Endothelial cell of umbilical vein (primary cell): ENCODE measurements at regions not wholly inside any gene's neighbourhood (a gene's known extent, or its start where the extent isn't known, plus 50 kb on each side); places are given as distances from the start of the nearest gene placed in this dataset.

Experiments used
- BruUV-seq: library from RNA; stranded (reverse); fragments of 400-500 nt; replicated peaks from 2 replicates; lab custom pipeline; 2021; lab: Mats Ljungman, UMichigan
- CTCF ChIA-PET: fragments of 300-600, 350-600 bp; sonication (Branson Sonifier 250); formaldehyde crosslinking; loops from one replicate; lab custom pipeline; 2021; ENCODE audit warnings: antibody characterized with exemption, inconsistent platforms; lab: Charles Lee
- POLR2A ChIA-PET: fragments of 300-600, 350-600 bp; sonication (Branson Sonifier 250); formaldehyde crosslinking; loops from one replicate; lab custom pipeline; 2021; ENCODE audit warnings: antibody characterized with exemption, inconsistent platforms; lab: Charles Lee
- DNase-seq: peaks from one replicate; pipeline ENCODE4 v3.0.0-alpha.2; 2011; ENCODE audit warnings: low read depth, low spot score
- FAIRE-seq: peaks from 2 replicates; lab custom pipeline; 2011; peaks lifted over from hg19 to GRCh38; lab: Jason Lieb, UNC
- H2AFZ ChIP-seq: 2 replicates; pipeline ENCODE4 v1.6.0; 2012; ENCODE audit warnings: low read depth, low read length, control low read depth, inconsistent platforms
- H3K27ac ChIP-seq: 2 replicates; pipeline ENCODE4 v1.5.1; 2011; ENCODE audit warnings: low read depth, mild to moderate bottlenecking, control low read depth, low read length, moderate library complexity; ENCODE audit not compliant: insufficient read depth
- H3K27me3 ChIP-seq, 2 experiments: 2 replicates each; pipeline versions ENCODE4 v1.6.0 to v1.6.1; 2011; ENCODE audit warnings: low read length in 2 of 2, mixed read lengths in 1 of 2; ENCODE audit not compliant: control insufficient read depth in 2 of 2, insufficient read depth in 2 of 2
- H3K36me3 ChIP-seq, 2 experiments: 2 replicates in 1 of 2; 3 replicates in 1 of 2; pipeline ENCODE4 v1.5.1; 2011; ENCODE audit warnings: low read length in 2 of 2, mild to moderate bottlenecking in 1 of 2, moderate library complexity in 1 of 2; ENCODE audit not compliant: control insufficient read depth in 2 of 2, insufficient read depth in 2 of 2; ENCODE audit errors: extremely low read depth in 1 of 2
- H3K4me1 ChIP-seq: 3 replicates; pipeline ENCODE4 v1.5.1; 2011; ENCODE audit warnings: mild to moderate bottlenecking, low read length; ENCODE audit not compliant: control insufficient read depth, insufficient read depth; ENCODE audit errors: extremely low read depth
- H3K4me2 ChIP-seq: 2 replicates; pipeline ENCODE4 v1.6.1; 2011; ENCODE audit warnings: low read length, control low read depth, mixed read lengths; ENCODE audit not compliant: insufficient read depth
- H3K4me3 ChIP-seq, 3 experiments: fragments of 200-600 bp in 1 of 3; sonication (generic), shearing (Covaris generic) in 1 of 3; replicated peaks in 1 of 3; 2 replicates each; pipeline ENCODE4 v1.5.1; 2011 to 2016; ENCODE audit warnings: control low read depth in 3 of 3, low read length in 3 of 3, mild to moderate bottlenecking in 2 of 3, inconsistent platforms in 1 of 3, low read depth in 1 of 3, moderate library complexity in 1 of 3; ENCODE audit not compliant: insufficient read depth in 1 of 3
- H3K79me2 ChIP-seq: 2 replicates; pipeline ENCODE4 v1.6.0; 2012; ENCODE audit warnings: low read length, inconsistent platforms; ENCODE audit not compliant: control insufficient read depth, insufficient read depth
- H3K9ac ChIP-seq: replicated peaks from 2 replicates; pipeline ENCODE3; 2011; ENCODE audit warnings: low read length, control low read depth; ENCODE audit not compliant: insufficient read depth; ENCODE audit errors: extremely low read depth
- H3K9me1 ChIP-seq: replicated peaks from 3 replicates; pipeline ENCODE4 v1.6.0; 2011; ENCODE audit warnings: mild to moderate bottlenecking, low read length; ENCODE audit not compliant: control insufficient read depth, insufficient read depth; ENCODE audit errors: extremely low read depth
- H3K9me3 ChIP-seq: replicated peaks from 2 replicates; pipeline ENCODE4 v1.5.1; 2012; ENCODE audit warnings: low read length, inconsistent platforms; ENCODE audit not compliant: control insufficient read depth, insufficient read depth
- H4K20me1 ChIP-seq: replicated peaks from 2 replicates; pipeline ENCODE3; 2011; ENCODE audit warnings: mild to moderate bottlenecking, low read length; ENCODE audit not compliant: control insufficient read depth, insufficient read depth; ENCODE audit errors: extremely low read depth
- EZH2 ChIP-seq: IDR thresholded peaks from 2 replicates; pipeline ENCODE4 v1.6.1; 2012; ENCODE audit warnings: borderline replicate concordance, low read depth, mild to moderate bottlenecking, moderate library complexity, low read length, inconsistent platforms; ENCODE audit not compliant: severe bottlenecking
- FOS ChIP-seq: IDR thresholded peaks from 2 replicates; pipeline ENCODE4 v1.6.1; 2011; ENCODE audit warnings: mild to moderate bottlenecking, low read length, moderate library complexity, borderline replicate concordance; ENCODE audit not compliant: insufficient read depth
- GATA2 ChIP-seq: IDR thresholded peaks from 2 replicates; pipeline ENCODE4 v1.7.0; 2011; ENCODE audit warnings: low read depth, mild to moderate bottlenecking, moderate library complexity, mixed read lengths, low read length; ENCODE audit not compliant: insufficient read length, insufficient read depth
- JUN ChIP-seq: IDR thresholded peaks from 2 replicates; pipeline ENCODE4 v1.6.1; 2011; ENCODE audit warnings: borderline replicate concordance, low read depth; ENCODE audit not compliant: insufficient read length, insufficient read depth
- MAX ChIP-seq: IDR thresholded peaks from 2 replicates; pipeline ENCODE4 v1.6.1; 2011; ENCODE audit not compliant: insufficient read depth, insufficient read length
- MYC ChIP-seq: IDR thresholded peaks from one replicate; pipeline ENCODE4 v1.6.1; 2011; ENCODE audit warnings: mild to moderate bottlenecking, low read depth, low read length
- POLR2A ChIP-seq: IDR thresholded peaks from 2 replicates; pipeline ENCODE4 v1.6.1; 2012; ENCODE audit warnings: low read depth, mild to moderate bottlenecking, control low read depth, low read length
- POLR2AphosphoS5 ChIP-seq: IDR thresholded peaks from 2 replicates; pipeline ENCODE4 v1.6.1; 2012; ENCODE audit warnings: low read depth, mild to moderate bottlenecking, control low read depth, low read length, moderate library complexity; ENCODE audit not compliant: insufficient read depth
- dilution Hi-C: fragments of 300-500 bp; cut with MboI; formaldehyde crosslinking; loops from one replicate; pipeline ENCODE4 v1.15.0; 2019; ENCODE audit warnings: low sequenced_read_pairs; ENCODE audit not compliant: extremely low pct_ligation_motif_present
- intact Hi-C: fragments of 100-400 bp; cut with micrococcal nuclease; formaldehyde crosslinking; loops from one replicate; pipeline ENCODE4 v1.10.0; 2022
- TF ChIP-seq, protein P1 (sequence below), 2 donors: IDR thresholded peaks; 1 replicate in 1 of 2; 2 replicates in 1 of 2; pipeline ENCODE4 v1.5.1; 2011; ENCODE audit warnings: low read length in 2 of 2, mild to moderate bottlenecking in 2 of 2, moderate library complexity in 2 of 2, control low read depth in 1 of 2, inconsistent platforms in 1 of 2, low read depth in 1 of 2; ENCODE audit not compliant: insufficient read depth in 1 of 2; ENCODE audit errors: extremely low read depth in 1 of 2

DNA sequence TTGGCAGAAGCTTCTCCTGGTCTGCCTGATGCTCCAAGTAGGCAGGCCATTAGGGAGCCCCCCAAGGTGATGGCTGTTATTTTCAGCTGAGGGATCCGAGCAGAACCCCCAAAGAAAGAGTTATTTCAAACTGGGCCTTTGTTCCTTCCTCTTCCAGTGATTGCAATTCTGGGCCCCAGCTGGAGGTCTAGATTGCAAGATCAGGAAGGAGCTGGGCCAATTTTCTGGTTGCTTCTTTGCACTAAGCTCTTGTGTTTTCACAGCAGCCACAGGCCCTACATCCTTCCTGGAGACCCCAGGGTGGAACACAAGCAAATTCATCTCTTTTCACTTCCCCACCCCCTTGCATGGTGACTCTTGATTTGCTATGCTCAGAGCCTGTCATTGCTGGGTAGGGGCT lies 215.0 kb downstream of the SEMA6A start:
- H3K4me1 ChIP-seq, result no peaks in the 10 kb centered on the region
- H3K36me3 ChIP-seq, result no peaks in the 10 kb centered on the region
- no peaks in the 10 kb centered on the region for H4K20me1 ChIP-seq
- no peaks in the 10 kb centered on the region for H3K9me1 ChIP-seq
- ChIA-PET POLR2A (no interaction called here), CTCF (interaction anchor here (2.0 to 3.1 kb wide), 2 partner anchors 10 to 215 kb away, joined by 5 to 18 read pairs; partner anchors contain the start of gene SEMA6A)
- H3K9me3 ChIP-seq, result no peaks in the 10 kb centered on the region
- DNase-seq (peak; percentile 40), FAIRE-seq (no peak)
- TF ChIP-seq MYC (no peak), POLR2AphosphoS5 (no peak), JUN (no peak), POLR2A (no peak), FOS (no peak), GATA2 (no peak), EZH2 (no peak), MAX (no peak)
- TF ChIP-seq, protein P1, sequence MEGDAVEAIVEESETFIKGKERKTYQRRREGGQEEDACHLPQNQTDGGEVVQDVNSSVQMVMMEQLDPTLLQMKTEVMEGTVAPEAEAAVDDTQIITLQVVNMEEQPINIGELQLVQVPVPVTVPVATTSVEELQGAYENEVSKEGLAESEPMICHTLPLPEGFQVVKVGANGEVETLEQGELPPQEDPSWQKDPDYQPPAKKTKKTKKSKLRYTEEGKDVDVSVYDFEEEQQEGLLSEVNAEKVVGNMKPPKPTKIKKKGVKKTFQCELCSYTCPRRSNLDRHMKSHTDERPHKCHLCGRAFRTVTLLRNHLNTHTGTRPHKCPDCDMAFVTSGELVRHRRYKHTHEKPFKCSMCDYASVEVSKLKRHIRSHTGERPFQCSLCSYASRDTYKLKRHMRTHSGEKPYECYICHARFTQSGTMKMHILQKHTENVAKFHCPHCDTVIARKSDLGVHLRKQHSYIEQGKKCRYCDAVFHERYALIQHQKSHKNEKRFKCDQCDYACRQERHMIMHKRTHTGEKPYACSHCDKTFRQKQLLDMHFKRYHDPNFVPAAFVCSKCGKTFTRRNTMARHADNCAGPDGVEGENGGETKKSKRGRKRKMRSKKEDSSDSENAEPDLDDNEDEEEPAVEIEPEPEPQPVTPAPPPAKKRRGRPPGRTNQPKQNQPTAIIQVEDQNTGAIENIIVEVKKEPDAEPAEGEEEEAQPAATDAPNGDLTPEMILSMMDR (IDR thresholded peaks at IDR 0.05; ENCODE audit: extremely low read depth in 1 of 2, insufficient read depth in 1 of 2, low read depth in 1 of 2, low read length in 2 of 2), result no peak
- dilution Hi-C loops (no loop called here), intact Hi-C loops (no loop called here)
- H3K79me2 ChIP-seq, result no peaks in the 10 kb centered on the region
- H3K4me3 ChIP-seq, result no peak overlapping the region
- BruUV-seq, result no TSS peak
- H3K4me2 ChIP-seq, result no peak overlapping the region
- H2AFZ ChIP-seq, result no peak overlapping the region
- H3K27me3 ChIP-seq, result no peaks in the 10 kb centered on the region
- H3K27ac ChIP-seq, result no peak overlapping the region
- H3K9ac ChIP-seq, result no peak overlapping the region
